GM18520 (cell line): ENCODE measurements at regions not wholly inside any gene's neighbourhood (a gene's known extent, or its start where the extent isn't known, plus 50 kb on each side); places are given as distances from the start of the nearest gene placed in this dataset.
"Not testable (repeated sequence)": the region's sequence is repeated elsewhere in the genome, so short reads cannot be mapped to it uniquely, and the experiment has no call there.

Experiments
- ATAC-seq: cut with Tn5 transposase; IDR thresholded peaks from one replicate; pipeline ENCODE4 v1.9.1; 2021; ENCODE audit not compliant: unreplicated experiment

- ATAC-seq = no peak
Observed at GRCh38 chr10:124248056-124249045, 155.0 kb upstream of the CHST15 start.

- no peak for ATAC-seq
Observed at GRCh38 chr10:124245806-124246440, 152.5 kb upstream of the CHST15 start.

GRCh38 chr10:124245191-124245590 is 151.8 kb upstream of the CHST15 start:
- ATAC-seq = no peak

GRCh38 chr10:124244256-124244877 is 151.0 kb upstream of the CHST15 start:
- ATAC-seq = no peak

GRCh38 chr10:124243702-124244121 is 150.3 kb upstream of the CHST15 start:
- ATAC-seq = no peak

GRCh38 chr10:124242791-124243190 is 149.4 kb upstream of the CHST15 start:
- ATAC-seq = no peak

- ATAC-seq = no peak
Observed at GRCh38 chr10:124242365-124242764, 149.0 kb upstream of the CHST15 start.

- not testable (repeated sequence) for ATAC-seq
Observed at GRCh38 chr10:124241510-124241909, 148.1 kb upstream of the CHST15 start.

GRCh38 chr10:124240839-124241291 is 147.5 kb upstream of the CHST15 start:
- ATAC-seq = no peak

GRCh38 chr10:124239696-124240095 is 146.3 kb upstream of the CHST15 start:
- no peak for ATAC-seq

GRCh38 chr10:124239134-124239533 is 145.7 kb upstream of the CHST15 start:
- no peak for ATAC-seq

- no peak for ATAC-seq
Observed at GRCh38 chr10:124238367-124238766, 145.0 kb upstream of the CHST15 start.

GRCh38 chr10:124237282-124237961 is 144.0 kb upstream of the CHST15 start:
- no peak for ATAC-seq

- ATAC-seq = no peak
Observed at GRCh38 chr10:124236816-124237215, 143.4 kb upstream of the CHST15 start.

GRCh38 chr10:124236136-124236535 is 142.7 kb upstream of the CHST15 start:
- ATAC-seq = no peak

- ATAC-seq = no peak
Observed at GRCh38 chr10:124235232-124235631, 141.8 kb upstream of the CHST15 start.

- no peak for ATAC-seq
Observed at GRCh38 chr10:124233546-124234138, 140.2 kb upstream of the CHST15 start.

GRCh38 chr10:124232686-124233545 is 139.5 kb upstream of the CHST15 start:
- no peak for ATAC-seq
